ENCODE measurements at regions not wholly inside any gene's neighbourhood (a gene's known extent, or its start where the extent isn't known, plus 50 kb on each side); places are given as distances from the start of the nearest gene placed in this dataset.
"Not testable (repeated sequence)": the region's sequence is repeated elsewhere in the genome, so short reads cannot be mapped to it uniquely, and the experiment has no call there.

DNA sequence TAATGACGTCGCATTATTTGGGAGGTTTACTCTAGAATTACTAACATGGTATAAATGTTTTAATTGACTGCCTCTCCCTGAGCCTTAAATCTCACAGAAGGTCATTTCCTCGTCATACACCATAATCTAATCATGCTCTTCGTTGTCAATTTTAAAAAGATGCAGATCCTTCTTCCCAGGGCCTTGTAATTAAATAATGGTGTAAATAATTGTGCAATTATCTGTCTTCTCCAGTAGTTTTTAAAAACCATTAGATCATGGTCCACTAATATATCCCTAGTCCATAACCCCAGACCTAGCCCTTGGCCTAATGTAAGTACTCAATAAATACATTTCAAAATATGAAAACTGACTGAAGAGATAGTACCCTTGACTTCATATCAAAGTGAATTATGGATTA, 181.5 kb upstream of the GNAI1 start:
- no peak for DNase-seq (ENCODE audit: low read depth)

DNA sequence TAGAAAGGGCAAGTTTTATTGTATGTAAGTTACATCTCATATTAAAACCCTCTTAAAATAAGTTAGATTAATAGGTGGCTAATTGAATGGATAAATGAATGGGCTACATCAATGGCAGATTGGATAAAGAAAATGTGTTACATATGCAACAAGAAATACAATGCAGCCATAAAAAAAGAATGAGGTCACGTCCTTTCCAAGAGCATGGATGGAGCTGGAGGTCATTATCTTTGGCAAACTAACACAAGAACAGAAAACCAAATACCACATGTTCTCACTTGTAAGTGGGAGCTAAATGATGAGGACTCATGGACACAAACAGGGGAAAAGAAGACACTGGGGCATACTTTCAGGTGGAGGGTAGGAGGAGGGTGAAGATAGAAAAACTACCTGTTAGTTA, 182.2 kb upstream of the GNAI1 start:
- DNase-seq (ENCODE audit: low read depth) = no peak

DNA sequence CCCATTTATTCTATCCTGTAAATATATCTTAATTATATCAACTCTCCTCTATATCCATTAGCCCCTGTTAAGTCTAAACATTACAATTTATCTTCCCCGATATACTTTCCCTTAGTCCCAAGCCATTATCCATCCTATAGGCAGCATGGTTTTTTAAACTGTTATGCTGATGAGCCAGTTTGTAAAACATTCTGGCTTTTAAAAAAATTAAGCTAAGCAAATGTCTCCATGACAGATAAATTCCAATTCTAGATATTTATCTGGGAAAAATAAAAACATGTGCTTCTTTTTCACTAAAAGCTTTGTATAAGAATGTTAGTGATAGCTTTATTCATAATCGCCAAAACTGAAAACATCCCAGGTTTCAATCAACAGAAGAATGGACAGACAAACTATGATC, 183.2 kb upstream of the GNAI1 start:
- DNase-seq (ENCODE audit: low read depth) = no peak

DNA sequence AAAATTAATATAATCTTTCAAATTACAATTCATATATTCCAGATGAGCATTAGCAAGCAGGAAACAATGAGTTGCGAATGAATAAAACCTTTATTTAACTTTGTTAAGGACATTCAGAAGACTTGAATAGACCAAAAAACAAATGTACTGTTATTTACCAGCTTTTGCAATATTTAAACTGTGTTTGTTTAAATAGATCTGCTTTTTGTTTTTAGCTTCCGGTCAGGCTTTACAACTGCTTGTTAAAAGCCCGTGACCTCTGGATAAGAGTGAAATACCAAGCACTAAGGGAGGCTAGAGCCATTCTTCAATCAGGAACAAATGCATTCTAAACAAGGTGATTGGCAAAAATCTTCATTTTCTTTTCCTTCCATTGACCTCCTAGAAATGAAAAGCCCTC, 184.9 kb upstream of the GNAI1 start:
- DNase-seq (ENCODE audit: low read depth) = no peak

DNA sequence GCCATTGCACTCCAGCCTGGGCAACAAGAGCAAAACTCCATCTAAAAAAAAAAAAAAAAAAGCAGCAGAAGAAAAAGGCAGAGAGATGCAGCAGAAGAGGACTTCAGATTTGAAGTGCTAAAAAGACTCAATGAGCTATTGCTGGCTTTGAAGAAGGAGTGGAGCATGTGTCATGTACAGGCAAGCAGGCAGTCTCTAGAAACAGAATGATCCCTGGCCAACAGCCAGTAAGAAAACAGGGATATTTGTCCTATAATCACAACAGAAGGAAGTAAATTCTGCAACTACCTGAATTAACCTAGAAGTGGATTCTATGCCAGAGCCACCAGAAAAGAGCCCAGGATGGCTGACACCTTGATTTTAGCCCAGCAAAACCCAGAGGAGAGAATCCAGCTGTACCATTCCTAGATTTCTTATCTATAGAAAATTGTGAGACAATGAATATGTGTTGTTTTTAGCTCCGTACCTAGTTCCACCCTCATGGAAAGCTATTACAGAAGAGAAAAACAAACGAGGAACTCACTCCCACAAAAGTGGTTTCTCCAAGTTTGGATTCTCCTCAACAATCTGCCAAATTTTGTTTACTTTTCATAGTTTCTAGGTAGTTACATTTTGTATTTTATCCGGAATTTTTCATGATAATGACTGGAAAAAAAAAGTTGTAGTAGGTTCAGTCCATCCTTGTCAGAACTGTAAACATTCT, 198.2 kb upstream of the GNAI1 start:
- DNase-seq (ENCODE audit: low read depth) = no peak

DNA sequence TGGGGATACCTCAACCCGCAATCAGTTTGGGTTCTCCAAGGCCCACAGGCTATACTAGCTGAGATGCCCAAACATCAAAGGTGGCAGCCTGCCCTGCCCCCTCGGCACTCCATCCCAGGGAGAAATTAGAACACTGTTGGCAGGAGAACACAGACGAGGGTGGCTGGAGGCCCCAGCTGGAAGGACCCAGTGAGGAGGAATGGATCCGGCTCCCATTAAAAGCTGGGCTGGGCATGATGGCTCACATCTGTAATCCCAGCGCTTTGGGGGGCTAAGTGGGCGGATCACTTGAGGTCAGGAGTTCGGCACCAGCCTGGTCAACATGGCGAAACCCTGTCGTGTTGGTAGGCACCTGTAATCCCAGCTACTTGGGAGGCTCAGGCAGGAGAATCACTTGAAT, 199.9 kb upstream of the GNAI1 start:
- no peak for DNase-seq (ENCODE audit: low read depth)

DNA sequence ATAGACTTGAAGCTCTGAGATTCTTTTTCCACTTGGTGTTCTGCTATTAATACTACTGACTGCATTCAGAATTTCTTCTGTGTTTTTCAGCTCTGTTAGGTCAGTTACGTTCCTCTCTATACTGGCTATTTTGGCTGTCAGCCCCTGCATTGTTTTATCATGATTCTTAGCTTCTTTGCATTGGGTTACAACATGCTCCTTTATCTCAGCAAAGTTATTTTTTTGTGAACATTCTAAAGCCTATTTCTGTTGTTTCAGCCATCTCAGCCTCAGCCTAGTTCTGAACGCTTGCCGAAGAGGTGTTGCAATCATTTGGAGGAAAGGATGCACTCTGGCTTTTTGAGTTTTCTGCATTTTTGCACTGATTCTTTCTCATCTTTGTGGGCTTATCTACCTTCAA, 201.5 kb upstream of the GNAI1 start:
- no peak for DNase-seq (ENCODE audit: low read depth)

DNA sequence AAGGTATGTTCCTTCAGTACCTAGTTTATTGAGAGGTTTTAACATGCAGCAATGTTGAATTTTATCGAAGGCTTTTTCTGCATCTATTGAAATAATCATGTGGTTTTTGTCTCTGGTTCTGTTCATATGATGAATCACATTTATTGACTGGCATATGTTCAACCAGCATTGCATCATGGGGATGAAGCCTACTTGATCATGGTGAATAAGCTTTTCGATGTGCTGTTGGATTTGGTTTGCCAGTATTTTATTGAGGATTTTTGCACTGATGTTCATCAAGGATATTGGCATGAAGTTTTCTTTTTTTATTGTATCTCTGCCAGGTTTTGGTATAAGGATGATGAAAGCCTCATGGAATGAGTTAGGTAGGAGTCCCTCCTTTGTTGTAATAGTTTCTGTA, 204.0 kb upstream of the GNAI1 start:
- no peak for DNase-seq (ENCODE audit: low read depth)

DNA sequence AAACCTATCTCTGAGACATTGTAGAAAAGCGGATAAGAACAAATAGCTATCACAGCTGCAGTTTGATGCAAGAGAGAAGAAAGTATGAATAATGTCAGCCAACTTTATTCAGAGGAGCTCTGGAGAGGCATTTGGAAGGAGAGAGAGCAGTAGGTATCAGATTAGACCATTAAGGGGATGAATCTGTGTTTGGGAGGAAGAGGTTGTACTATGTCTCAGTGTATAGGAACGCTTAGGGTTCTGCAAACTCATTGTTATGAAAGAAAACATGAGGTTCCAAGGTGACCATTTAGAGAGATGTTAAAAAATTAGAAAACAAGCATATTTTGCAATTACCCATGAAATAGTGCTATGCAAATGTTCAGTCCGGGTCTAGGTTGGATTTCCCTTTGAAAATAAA, 207.5 kb upstream of the GNAI1 start:
- no peak for DNase-seq (ENCODE audit: low read depth)

DNA sequence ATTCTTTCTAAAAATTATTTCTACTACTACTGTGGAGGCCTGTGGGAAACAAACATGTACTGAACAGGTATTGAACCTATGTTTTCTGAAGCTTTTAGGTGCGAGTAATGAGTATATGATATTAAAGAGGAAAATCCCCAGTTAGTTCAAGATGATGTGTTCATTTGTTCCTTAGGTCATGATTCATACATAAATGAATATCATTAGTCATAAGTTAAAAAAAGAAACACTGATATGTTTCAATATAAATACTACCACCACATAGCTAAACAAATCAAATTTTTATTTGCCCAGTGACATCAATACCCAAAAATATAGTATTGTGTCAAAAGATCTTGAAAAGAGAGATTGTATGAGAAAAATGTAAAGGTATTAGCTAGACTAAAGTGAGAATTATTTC, 210.7 kb upstream of the GNAI1 start:
- no peak for DNase-seq (ENCODE audit: low read depth)

DNA sequence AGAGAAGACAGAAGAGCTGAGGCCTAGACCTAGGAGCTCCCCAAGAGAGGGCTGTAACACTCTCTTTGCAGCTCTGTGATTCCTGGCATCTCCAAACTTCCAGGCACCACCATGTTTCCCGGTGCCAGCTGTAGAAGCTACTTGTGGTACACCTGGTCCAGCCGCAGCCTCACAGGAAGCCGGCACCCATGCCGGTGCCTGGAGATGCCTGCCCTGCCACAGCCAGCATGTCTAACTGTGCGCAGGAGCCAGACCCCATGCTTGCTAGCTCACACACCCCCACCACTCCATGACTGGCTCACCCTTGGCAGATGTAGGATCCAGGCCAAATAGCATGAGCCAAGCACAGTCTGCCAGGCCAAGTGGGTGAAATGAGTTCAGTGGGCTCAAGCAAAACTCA, 211.7 kb upstream of the GNAI1 start:
- no peak for DNase-seq (ENCODE audit: low read depth)

DNA sequence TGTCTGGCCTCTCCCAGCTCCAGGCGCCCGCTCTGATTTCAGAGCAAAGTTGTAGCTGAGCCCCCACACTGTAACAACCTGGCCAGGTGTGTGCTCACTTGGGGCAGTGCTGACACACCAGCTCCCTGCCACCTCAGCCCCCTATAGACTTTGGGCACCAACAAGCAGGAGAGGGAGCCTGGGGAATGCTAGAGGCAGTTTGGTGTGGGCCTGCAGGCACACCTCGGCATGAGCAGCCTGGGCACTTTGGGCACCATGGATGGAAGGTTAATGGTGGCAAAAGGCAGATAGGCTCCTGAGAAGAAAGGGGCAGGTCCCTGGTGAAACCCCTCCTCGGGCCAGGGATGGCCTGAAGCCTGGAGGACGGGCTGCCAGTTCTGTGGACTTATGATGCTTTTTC, 212.7 kb upstream of the GNAI1 start:
- no peak for DNase-seq (ENCODE audit: low read depth)

DNA sequence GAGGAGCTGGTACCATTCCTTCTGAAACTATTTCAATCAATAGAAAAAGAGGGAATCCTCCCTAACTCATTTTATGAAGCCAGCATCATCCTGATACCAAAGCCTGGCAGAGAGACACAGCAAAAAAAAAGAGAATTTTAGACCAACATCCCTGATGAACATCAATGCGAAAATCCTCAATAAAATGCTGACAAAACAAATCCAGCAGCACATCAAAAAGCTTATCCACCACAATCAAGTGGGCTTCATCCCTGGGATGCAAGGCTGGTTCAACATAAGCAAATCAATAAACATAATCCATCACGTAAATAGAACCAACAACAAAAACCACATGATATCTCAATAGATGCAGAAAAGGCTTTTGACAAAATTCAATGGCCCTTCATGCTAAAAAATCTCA, 216.0 kb upstream of the GNAI1 start:
- not testable (repeated sequence) for DNase-seq (ENCODE audit: low read depth)

DNA sequence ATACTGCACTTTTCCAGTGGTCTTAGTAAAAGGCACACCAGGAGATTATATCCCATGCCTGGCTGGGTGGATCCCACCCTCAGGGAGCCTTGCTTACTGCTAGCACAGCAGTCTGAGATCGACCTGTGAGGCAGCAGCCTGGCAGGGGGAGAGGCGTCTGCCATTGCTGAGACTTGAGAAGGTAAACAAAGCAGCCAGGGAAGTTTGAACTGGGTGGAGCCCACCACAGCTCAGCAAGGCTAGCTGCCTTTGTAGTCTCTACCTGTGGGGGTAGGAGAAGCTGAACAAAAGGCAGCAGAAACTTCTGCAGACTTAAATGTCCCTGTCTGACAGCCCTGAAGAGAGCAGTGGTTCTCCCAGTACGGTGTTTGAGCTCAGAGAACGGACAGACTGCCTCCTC, 219.3 kb upstream of the GNAI1 start:
- DNase-seq (ENCODE audit: low read depth) = not testable (repeated sequence)

DNA sequence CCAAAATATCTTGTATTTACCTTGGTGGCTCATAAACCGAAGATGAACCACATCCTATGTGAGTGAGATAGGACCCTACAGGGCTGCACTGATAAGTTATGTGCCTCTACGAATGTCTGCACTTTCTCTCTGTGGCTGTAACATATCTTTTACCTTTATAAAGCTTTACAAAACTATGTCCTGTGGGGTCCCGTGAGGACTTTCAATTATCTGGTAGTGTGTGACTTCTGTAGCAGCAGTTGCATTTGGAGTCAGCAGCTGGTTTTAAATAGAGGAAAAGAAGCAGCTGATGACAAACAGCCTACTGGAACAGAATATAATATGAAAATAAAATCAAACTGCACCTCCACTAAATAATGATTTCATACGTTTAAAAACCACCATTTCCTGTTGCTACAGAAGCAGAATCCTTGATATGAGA, 222.4 kb upstream of the GNAI1 start:
- no peak for DNase-seq (ENCODE audit: low read depth)

DNA sequence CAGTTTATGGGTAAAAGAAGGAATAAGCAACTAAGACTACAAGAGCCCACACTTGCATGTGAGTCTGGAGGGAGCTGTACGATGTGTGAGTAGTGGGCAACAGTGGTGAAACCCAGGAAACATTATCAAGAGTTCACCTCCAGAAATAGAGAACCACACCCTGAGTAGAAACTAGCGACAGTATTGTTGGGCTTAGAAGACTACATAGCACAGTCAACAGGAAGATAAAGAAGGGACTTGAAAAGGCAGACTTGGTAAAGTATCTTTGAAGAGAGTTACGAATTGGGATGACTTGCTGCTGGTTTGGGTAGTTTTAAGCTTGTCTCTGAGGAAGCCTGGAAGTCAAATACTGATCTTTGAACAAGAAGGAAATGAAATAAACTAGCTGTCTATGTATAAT, 223.2 kb upstream of the GNAI1 start:
- DNase-seq (ENCODE audit: low read depth) = no peak

DNA sequence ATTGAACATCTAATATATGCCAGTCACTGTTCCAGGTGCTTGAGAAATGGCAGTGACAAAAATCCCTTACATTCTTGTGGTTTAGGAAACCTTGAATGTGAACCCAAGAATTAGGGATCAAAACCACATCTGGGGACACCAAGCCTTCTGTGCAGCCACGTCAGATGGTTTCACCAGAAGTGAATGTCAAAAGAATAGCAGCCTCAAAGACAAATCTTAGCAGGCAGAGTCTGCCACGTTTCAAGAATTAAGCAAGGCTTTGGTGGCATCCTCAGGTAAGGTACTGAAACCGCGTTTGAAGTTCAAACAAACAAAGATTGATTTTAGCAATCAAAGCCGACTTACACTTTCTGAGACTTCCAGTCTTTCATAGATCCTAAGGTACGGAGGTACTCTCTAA, 225.5 kb upstream of the GNAI1 start:
- DNase-seq (ENCODE audit: low read depth) = no peak

DNA sequence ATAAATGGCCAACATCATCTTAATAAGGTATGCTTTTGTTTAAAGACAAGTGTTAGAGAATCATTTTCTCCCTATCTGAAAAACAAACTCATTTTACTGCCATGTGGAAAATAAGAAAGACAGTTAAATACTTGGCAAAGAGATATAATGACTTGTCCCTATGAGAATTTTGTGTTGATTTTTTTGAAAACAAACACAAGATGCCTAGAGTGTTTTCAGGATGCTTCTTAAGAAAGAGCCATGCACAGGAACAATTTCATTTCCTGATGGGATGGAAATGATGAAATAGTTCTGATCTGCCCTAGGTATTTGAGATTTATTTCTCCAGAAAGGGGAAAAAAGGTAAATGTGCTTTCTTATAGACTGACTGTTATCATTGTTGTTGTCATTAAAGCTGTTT, 237.5 kb upstream of the GNAI1 start:
- DNase-seq (ENCODE audit: low read depth) = no peak

DNA sequence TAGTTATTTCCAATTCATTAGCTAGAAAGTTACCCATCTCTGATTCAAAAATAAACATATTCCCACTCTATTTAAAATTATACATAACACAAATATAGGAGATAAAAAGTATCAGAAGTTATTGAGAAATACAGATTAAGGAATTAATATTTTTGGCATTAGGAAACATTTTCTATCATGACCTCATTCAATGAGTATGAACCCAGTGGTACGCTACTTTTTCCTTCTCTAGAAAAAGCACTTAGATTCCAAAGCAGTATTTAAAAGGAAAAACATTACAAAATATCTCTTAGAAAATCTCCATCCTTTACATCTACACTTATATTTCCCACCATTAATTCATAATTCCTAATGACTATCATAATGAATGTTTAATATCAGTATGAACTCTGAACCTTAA, 240.6 kb upstream of the GNAI1 start:
- no peak for DNase-seq (ENCODE audit: low read depth)

DNA sequence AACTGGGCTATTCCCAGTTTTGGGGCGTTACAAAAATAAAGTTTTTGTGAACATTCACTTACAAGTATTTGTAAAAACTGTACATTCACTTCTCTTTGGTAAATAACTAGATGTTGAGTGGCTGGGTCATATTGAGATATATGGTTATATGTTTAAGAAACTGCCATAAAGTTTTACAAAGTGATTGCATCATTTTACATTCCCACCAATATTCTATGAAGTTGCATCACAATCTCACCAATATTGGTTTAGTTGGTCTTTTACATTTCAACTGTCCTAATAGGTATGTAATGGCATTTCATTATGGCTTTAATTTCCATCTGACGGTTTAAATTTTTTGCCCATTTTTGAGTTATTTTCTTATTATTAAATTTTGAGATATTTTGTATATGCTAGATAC, 251.7 kb upstream of the GNAI1 start:
- DNase-seq (ENCODE audit: low read depth) = no peak

DNA sequence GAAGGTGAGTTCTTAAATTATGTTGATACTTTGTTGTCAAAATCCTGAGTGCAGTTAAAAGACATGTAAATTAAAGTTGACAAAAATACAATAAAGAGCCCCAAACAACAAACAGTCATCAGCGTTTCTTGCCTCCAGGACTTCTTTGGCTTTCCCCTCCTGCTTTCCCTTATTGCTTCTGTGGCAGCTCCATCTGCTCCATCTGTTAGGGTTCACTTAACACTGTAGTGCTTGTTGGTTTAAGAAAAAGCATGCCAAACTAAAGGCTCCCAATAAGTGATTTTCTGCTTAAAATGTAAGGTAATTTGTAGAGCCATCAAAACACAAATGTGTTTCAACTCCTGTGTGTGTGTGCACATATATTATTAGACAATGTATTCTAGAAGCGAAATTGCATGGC, 254.3 kb upstream of the GNAI1 start:
- no peak for DNase-seq (ENCODE audit: low read depth)

DNA sequence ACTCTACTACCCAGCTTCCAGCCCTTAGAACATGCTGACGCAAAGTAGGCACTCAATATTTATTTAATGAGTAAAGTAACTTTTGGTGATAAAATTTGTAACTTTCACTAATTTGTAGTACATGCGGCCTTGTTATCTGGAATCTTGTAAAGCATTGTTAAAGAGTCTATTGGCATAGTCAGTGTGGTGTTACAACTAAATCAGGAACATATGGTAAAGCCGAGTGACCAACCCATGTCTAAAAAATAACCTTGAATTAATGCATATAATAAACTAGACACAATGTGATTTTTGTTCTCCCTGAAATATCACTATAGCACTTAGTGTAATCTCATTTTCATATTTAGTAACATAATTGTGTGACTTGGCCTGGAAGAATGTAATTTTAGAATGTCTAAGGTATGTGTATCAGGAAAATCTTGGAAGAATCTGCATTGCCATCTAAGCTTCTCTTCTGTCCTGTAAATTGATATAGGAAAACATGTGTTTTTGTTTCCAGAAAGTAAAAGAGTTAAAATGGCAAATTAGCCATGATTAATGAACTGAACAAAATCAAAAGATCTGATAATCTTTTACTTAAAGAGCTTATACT, 256.7 kb upstream of the GNAI1 start:
- no peak for DNase-seq (ENCODE audit: low read depth)

DNA sequence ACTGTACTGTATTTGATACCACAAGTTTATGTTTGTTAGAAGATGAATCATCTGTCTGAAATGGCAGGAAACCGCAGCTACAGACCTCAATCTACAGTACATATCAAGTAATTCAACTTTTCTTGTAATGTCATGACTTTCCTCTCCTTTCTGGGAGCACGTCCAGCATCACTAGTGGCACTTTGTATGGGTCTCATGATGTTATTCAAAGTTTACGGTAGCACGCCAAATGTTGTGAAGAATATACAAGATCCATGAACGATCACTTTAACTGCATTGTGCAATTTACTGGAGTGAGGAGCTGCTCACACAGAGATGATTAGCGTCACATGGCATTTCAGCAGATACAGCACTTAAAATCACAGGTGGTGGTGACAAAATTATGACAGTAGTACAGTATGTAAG, 257.8 kb upstream of the GNAI1 start:
- DNase-seq (ENCODE audit: low read depth) = peak; percentile 59

DNA sequence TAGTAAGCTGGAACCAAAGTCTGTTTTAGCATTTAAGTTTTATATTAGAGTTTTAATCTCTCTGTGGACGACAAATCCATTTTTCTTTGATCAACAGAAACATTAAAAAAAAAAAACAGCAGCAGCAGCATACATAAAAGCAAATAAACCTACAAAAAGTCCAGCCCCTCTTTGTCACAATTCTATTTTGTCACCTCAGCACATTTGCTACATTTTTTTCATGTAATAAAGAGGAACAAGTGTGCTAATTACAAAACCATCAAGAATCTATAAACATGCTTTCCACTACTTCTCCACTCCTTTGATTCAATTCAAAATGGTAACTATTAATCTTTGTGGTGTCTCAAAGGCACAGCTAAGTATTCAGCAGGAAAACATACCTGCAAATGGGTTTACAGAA, 259.8 kb upstream of the GNAI1 start:
- DNase-seq (ENCODE audit: low read depth) = no peak

Measured in RPMI7951 (cell line).